Left ventricle myocardium inferior (tissue), 1 donor: ENCODE measurements at regions not wholly inside any gene's neighbourhood (a gene's known extent, or its start where the extent isn't known, plus 50 kb on each side); places are given as distances from the start of the nearest gene placed in this dataset.

Experiments
- DNase-seq: peaks from one replicate; pipeline ENCODE4 v3.0.0-alpha.2; 2020
- H3K27ac ChIP-seq: fragments of 200-600 bp; replicated peaks from 2 replicates; pipeline ENCODE4 v1.8.0; 2021
- H3K27me3 ChIP-seq: fragments of 200-600 bp; 2 replicates; pipeline ENCODE4 v1.8.0; 2021; ENCODE audit warnings: low read depth
- H3K36me3 ChIP-seq: fragments of 200-600 bp; 2 replicates; pipeline ENCODE4 v1.8.0; 2021
- H3K4me1 ChIP-seq: fragments of 200-600 bp; 2 replicates; pipeline ENCODE4 v1.8.0; 2021
- H3K4me3 ChIP-seq: fragments of 200-600 bp; 2 replicates; pipeline ENCODE4 v1.8.0; 2021; ENCODE audit warnings: mild to moderate bottlenecking, moderate library complexity
- H3K9me3 ChIP-seq: fragments of 200-600 bp; replicated peaks from 2 replicates; pipeline ENCODE4 v1.8.0; 2021
- CTCF ChIP-seq: fragments of 200-600 bp; IDR thresholded peaks from 2 replicates; pipeline ENCODE4 v1.8.0; 2021; ENCODE audit warnings: antibody characterized with exemption, mild to moderate bottlenecking, borderline replicate concordance
- intact Hi-C: fragments of 100-400 bp; cut with micrococcal nuclease; formaldehyde crosslinking; loops from one replicate; pipeline ENCODE4 v1.11.0; 2022
- donor health status: DM: no; HTN: yes; CAD: no; lungs with severe emphysema.

DNA sequence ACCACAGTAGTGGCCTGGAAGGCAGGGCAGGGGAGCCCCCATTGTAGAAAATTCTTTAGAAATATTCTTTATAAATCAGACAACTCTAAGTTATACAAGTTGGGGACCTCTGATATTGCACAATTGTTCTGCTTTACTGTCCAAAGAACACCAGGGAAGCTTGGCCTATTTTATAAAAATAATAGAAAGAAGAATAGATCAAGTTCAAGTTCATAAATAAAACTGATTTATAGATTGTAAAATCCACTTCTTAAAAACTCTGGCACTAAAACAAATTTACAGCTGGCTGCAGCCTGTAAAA, 55.0 kb upstream of the GALNT2 start:
- TF ChIP-seq CTCF: no peak
- H3K27me3 ChIP-seq: peaks cover 14% of the 10 kb centered on the region
- H3K36me3 ChIP-seq: no peaks in the 10 kb centered on the region
- H3K27ac ChIP-seq: no peak overlapping the region
- H3K4me3 ChIP-seq: no peak overlapping the region
- no peaks in the 10 kb centered on the region for H3K9me3 ChIP-seq
- intact Hi-C loops: no loop called here
- no peak for DNase-seq
- no peaks in the 10 kb centered on the region for H3K4me1 ChIP-seq

DNA sequence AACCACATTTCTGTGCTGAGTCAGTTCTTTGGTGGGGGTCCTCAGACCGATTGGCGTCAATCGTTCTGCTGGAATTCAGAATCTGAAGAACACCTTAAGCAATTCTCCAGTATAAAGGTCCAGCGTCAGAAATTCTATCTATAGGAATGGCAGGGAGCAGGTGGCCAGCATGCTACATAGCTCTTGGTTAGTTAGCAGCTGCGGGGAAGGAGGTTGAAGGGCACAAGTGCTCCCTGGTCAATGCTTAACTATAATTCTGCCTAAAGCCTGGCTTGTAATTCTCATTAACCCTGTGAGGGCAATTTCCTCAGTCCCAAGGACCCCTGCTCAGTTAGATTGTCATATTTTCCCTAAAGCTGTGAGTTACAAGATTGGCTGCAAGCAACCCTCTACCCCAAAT, 54.3 kb upstream of the GALNT2 start:
- no peaks in the 10 kb centered on the region for H3K4me1 ChIP-seq
- no peaks in the 10 kb centered on the region for H3K9me3 ChIP-seq
- H3K36me3 ChIP-seq: no peaks in the 10 kb centered on the region
- H3K27ac ChIP-seq: no peak overlapping the region
- no peak for TF ChIP-seq CTCF
- intact Hi-C loops: no loop called here
- H3K4me3 ChIP-seq: no peak overlapping the region
- peaks cover 8% of the 10 kb centered on the region for H3K27me3 ChIP-seq
- DNase-seq: no peak

DNA sequence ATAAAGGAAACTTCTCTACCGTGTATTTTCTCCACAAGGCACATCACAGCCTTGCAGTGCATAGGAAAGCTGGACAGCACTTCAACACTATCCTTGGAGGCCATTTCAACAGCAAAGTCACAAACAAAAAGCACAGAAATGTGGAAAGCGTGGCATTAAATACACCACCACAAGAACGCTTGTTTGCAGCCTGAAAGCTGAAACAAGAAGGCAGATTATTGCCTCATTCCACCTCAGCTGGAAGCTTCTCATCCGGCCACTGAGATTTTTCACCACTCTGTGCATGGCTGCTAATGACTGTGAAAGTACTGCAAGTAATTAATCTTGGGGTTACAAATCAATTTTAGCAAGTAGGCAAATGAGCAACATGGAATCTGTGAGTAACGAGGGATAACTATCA, 50.9 kb upstream of the GALNT2 start:
- intact Hi-C loops: no loop called here
- no peak for DNase-seq
- Histone ChIP-seq H3K27me3 (peaks cover 6% of the 10 kb centered on the region), H3K4me3 (no peak overlapping the region), H3K4me1 (no peaks in the 10 kb centered on the region), H3K27ac (no peak overlapping the region), H3K9me3 (no peaks in the 10 kb centered on the region), H3K36me3 (no peaks in the 10 kb centered on the region)
- TF ChIP-seq CTCF: no peak
